ENCODE measurements at regions not wholly inside any gene's neighbourhood (a gene's known extent, or its start where the extent isn't known, plus 50 kb on each side); places are given as distances from the start of the nearest gene placed in this dataset.

GRCh38 chr4:102440498-102440897, 60.7 kb upstream of the NFKB1 start:
- Histone ChIP-seq H3K27me3 (no peaks in the 10 kb centered on the region), H3K4me1 (peaks cover 15 to 18% of the 10 kb centered on the region in 2 donors), H3K27ac (no peak overlapping the region), H3K9me3 (no peaks in the 10 kb centered on the region), H3K36me3 (no peaks in the 10 kb centered on the region), H3K4me3 (no peak overlapping the region)
- in situ Hi-C loops (cut with MboI; ENCODE audit: low sequenced_read_pairs in 4 of 4) = loop anchor here (5.0 to 25.0 kb wide), 5 partner anchors 172 to 654 kb away; partner anchors contain the start of genes BDH2 (in 1 of the 4) and SLC9B1 (in 1 of the 4)
- DNase-seq (no peak), ATAC-seq (no peak)
- intact Hi-C loops (cut with DNase I; ENCODE audit: low total_unique reads) = loop anchor here (10.0 kb wide), 1 partner anchor 184 kb away; no protein-coding TSS in a partner anchor
- TF ChIP-seq POLR2A (IDR thresholded peaks at IDR 0.05) = no peak
- TF ChIP-seq, protein P1, sequence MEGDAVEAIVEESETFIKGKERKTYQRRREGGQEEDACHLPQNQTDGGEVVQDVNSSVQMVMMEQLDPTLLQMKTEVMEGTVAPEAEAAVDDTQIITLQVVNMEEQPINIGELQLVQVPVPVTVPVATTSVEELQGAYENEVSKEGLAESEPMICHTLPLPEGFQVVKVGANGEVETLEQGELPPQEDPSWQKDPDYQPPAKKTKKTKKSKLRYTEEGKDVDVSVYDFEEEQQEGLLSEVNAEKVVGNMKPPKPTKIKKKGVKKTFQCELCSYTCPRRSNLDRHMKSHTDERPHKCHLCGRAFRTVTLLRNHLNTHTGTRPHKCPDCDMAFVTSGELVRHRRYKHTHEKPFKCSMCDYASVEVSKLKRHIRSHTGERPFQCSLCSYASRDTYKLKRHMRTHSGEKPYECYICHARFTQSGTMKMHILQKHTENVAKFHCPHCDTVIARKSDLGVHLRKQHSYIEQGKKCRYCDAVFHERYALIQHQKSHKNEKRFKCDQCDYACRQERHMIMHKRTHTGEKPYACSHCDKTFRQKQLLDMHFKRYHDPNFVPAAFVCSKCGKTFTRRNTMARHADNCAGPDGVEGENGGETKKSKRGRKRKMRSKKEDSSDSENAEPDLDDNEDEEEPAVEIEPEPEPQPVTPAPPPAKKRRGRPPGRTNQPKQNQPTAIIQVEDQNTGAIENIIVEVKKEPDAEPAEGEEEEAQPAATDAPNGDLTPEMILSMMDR (IDR thresholded peaks at IDR 0.05 in 4 of 5, conservative IDR thresholded peaks at IDR 0.05 in 1 of 5) = no peak

DNA sequence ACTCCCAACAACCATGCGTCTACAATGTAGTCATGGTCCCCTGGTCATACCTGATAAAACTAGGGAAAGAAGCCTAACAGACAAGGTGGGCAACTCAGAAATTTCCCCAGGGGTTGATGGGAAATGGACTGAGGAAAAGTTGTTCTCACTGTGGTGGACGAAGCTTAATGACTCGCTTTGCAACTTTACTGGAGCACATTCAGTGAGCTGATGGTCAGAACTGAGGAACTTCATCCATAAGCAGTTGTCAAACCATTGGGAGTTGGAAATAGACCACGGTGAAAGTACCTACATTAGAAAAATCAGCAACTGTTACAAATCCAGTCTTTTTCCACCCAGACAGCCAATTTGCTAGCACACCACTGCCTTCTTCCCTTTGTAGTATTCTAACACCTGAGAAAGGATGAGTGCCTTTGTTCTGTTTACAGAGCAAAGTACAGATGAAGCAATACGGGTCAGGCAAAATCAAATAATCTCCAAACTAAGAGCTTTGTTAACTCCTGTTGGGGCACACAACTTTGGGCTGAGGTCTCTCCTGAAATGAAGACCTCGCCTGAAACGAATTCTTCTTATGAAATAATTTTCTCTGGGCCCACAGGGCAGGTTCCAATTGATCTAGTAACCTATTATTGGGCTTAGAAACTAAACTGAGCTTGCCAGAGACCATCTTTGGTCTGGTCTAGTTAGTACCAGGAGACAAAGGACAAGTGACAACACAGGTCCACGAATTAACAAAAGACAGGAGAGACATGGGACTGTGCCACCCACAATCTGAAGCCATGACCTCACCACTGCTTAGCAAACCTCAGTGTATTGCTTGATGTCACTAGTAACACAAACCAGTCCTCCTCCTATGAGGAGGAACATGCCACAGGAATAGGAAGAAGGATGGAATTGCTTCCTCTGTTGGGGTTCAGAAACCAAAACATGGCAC, 58.9 kb upstream of the NFKB1 start:
- in situ Hi-C loops (cut with MboI; ENCODE audit: low sequenced_read_pairs in 4 of 4) (loop anchor here (5.0 to 25.0 kb wide), 5 partner anchors 170 to 653 kb away; partner anchors contain the start of genes BDH2 (in 1 of the 4) and SLC9B1 (in 1 of the 4)), intact Hi-C loops (cut with DNase I; ENCODE audit: low total_unique reads) (loop anchor here (10.0 kb wide), 1 partner anchor 183 kb away; no protein-coding TSS in a partner anchor)
- no peak for DNase-seq

DNA sequence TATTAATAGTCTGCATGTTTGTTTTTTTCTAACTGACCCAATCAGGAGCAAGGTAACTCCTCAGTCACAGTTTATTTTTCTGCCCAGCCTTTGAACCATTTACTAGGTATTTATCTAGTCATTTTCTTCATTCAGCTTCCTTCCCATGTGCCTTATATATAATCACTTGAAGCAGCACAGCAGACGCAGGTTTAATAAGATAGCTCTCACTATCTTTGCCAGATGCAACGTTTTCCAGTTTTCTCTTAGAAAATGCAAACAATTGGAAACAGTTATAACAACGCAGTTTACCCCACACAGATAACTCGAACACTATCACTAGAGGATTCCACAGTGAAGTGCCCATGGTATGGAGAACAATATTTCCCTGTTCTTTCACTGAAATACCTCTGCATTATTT, 56.4 kb upstream of the NFKB1 start:
- Histone ChIP-seq H3K4me1 (peaks cover 4% of the 10 kb centered on the region in 2 donors), H3K9me3 (no peaks in the 10 kb centered on the region), H3K4me3 (no peak overlapping the region), H3K27me3 (no peaks in the 10 kb centered on the region), H3K27ac (no peak overlapping the region), H3K36me3 (no peaks in the 10 kb centered on the region)
- ATAC-seq = no peak
- intact Hi-C loops (cut with DNase I; ENCODE audit: low total_unique reads) = loop anchor here (2.0 to 10.0 kb wide), 3 partner anchors 180 to 653 kb away; partner anchors contain the start of gene BDH2
- no peak for TF ChIP-seq POLR2A (IDR thresholded peaks at IDR 0.05)
- TF ChIP-seq, protein P1 (IDR thresholded peaks at IDR 0.05 in 4 of 5, conservative IDR thresholded peaks at IDR 0.05 in 1 of 5) = no peak
- in situ Hi-C loops (cut with MboI; ENCODE audit: low sequenced_read_pairs in 4 of 4) = loop anchor here (5.0 to 25.0 kb wide), 5 partner anchors 168 to 650 kb away; partner anchors contain the start of genes BDH2 (in 1 of the 4) and SLC9B1 (in 1 of the 4)
- no peak for DNase-seq

More for the DNA sequence above, 58.9 kb upstream of the NFKB1 start:
- Histone ChIP-seq H3K27me3 (no peaks in the 10 kb centered on the region), H3K4me3 (no peak overlapping the region), H3K9me3 (no peaks in the 10 kb centered on the region), H3K27ac (no peak overlapping the region), H3K36me3 (no peaks in the 10 kb centered on the region), H3K4me1 (peaks cover 15 to 18% of the 10 kb centered on the region in 2 donors)
- no peak for ATAC-seq
- TF ChIP-seq POLR2A (IDR thresholded peaks at IDR 0.05) = no peak
- TF ChIP-seq, protein P1 (IDR thresholded peaks at IDR 0.05 in 4 of 5, conservative IDR thresholded peaks at IDR 0.05 in 1 of 5) = no peak

- intact Hi-C loops (cut with DNase I; ENCODE audit: low total_unique reads) (loop anchor here (2.0 to 10.0 kb wide), 3 partner anchors 180 to 652 kb away; partner anchors contain the start of gene BDH2), in situ Hi-C loops (cut with MboI; ENCODE audit: low sequenced_read_pairs in 4 of 4) (loop anchor here (5.0 to 25.0 kb wide), 5 partner anchors 167 to 650 kb away; partner anchors contain the start of genes BDH2 (in 1 of the 4) and SLC9B1 (in 1 of the 4))
- H3K27ac ChIP-seq = no peak overlapping the region
- H3K27me3 ChIP-seq = no peaks in the 10 kb centered on the region
- DNase-seq = no peak
- no peak overlapping the region for H3K4me3 ChIP-seq
- no peaks in the 10 kb centered on the region for H3K4me1 ChIP-seq
- no peak for TF ChIP-seq POLR2A (IDR thresholded peaks at IDR 0.05)
- H3K9me3 ChIP-seq = no peaks in the 10 kb centered on the region
- H3K36me3 ChIP-seq = no peaks in the 10 kb centered on the region
- no peak for ATAC-seq
Measured at GRCh38 chr4:102445213-102445612, 55.9 kb upstream of the NFKB1 start.
